ENCODE measurements at regions not wholly inside any gene's neighbourhood (a gene's known extent, or its start where the extent isn't known, plus 50 kb on each side); places are given as distances from the start of the nearest gene placed in this dataset.

GRCh38 chr1:36532810-36533401 lies 50.2 kb upstream of the CSF3R start:
- ChIA-PET CTCF (no interaction called here), POLR2A (no interaction called here)
- Histone ChIP-seq H3K36me3 (ENCODE audit: insufficient read depth, low read length) (no peaks in the 10 kb centered on the region), H3K4me1 (ENCODE audit: insufficient read depth, low read length) (no peaks in the 10 kb centered on the region), H3K27ac (ENCODE audit: low read depth in 1 of 2, low read length in 2 of 2) (no peak overlapping the region), H3K4me3 (ENCODE audit: low read length) (no peak overlapping the region), H3K27me3 (ENCODE audit: control insufficient read depth in 1 of 2, insufficient read depth in 2 of 2, low read length in 2 of 2) (peaks cover 0 to 8% of the 10 kb centered on the region in 2 experiments), H3K9me3 (ENCODE audit: control insufficient read depth in 1 of 2, insufficient read depth in 1 of 2, low read length in 2 of 2) (no peaks in the 10 kb centered on the region)
- no peak overlapping the region for H3K4me3 Mint-ChIP-seq
- no peaks in the 10 kb centered on the region for H3K36me3 Mint-ChIP-seq (ENCODE audit: low read depth)
- peaks cover 24% of the 10 kb centered on the region for H3K27me3 Mint-ChIP-seq
- no peaks in the 10 kb centered on the region for H3K9me3 Mint-ChIP-seq
- DNase-seq (no peak), ATAC-seq (ENCODE audit: poor library complexity) (no peak)
- H3K4me1 Mint-ChIP-seq (ENCODE audit: low read depth): no peaks in the 10 kb centered on the region
- intact Hi-C loops (cut with DNase I, micrococcal nuclease): no loop called here
- TF ChIP-seq CTCF (IDR thresholded peaks at IDR 0.05): no peak
- H3K27ac Mint-ChIP-seq: no peak overlapping the region

Measured in CD4-positive, alpha-beta T cell (primary cell).